GM12878 (cell line): ENCODE measurements at regions not wholly inside any gene's neighbourhood (a gene's known extent, or its start where the extent isn't known, plus 50 kb on each side); places are given as distances from the start of the nearest gene placed in this dataset.
"Not testable (repeated sequence)": the region's sequence is repeated elsewhere in the genome, so short reads cannot be mapped to it uniquely, and the experiment has no call there.

Experiments
- ATAC-seq: fragments of 200-7000 bp; cut with Tn5 transposase; 3 replicates; pipeline ENCODE4 v1.9.1; 2020; ENCODE audit warnings: mild to moderate bottlenecking, moderate library complexity
- BruUV-seq: library from RNA; stranded (reverse); fragments of 400-500 nt; replicated peaks from 2 replicates; lab custom pipeline; 2021; lab: Mats Ljungman, UMichigan
- CTCF ChIA-PET: fragments of 300-600 bp; sonication (Branson Sonifier 250); formaldehyde crosslinking; extraction: SDS; loops from one replicate; lab custom pipeline; 2021; ENCODE audit warnings: inconsistent platforms; lab: Yijun Ruan, JAX
- POLR2A ChIA-PET: fragments of 350-600 bp; formaldehyde crosslinking; extraction: SDS; loops from one replicate; lab custom pipeline; 2021; ENCODE audit warnings: inconsistent platforms; lab: Charles Lee
- RAD21 ChIA-PET: fragments of 300-600 bp; sonication (Branson Sonifier 250); formaldehyde crosslinking; loops from one replicate; lab custom pipeline; 2023; ENCODE audit warnings: antibody characterized with exemption; ENCODE audit not compliant: unreplicated experiment; lab: Charles Lee
- SMC1A ChIA-PET: fragments of 300-600 bp; sonication (Branson Sonifier 250); formaldehyde crosslinking; loops from one replicate; lab custom pipeline; 2023; ENCODE audit not compliant: unreplicated experiment, uncharacterized antibody; lab: Charles Lee
- DNase-seq: peaks from one replicate; pipeline ENCODE4 v3.0.0-alpha.2; 2011; ENCODE audit warnings: low read depth, low spot score
- FAIRE-seq: peaks from 3 replicates; lab custom pipeline; 2011; peaks lifted over from hg19 to GRCh38; lab: Jason Lieb, UNC
- H2AFZ ChIP-seq: 2 replicates; pipeline ENCODE4 v1.6.0; 2011; ENCODE audit warnings: low read depth, low read length, control low read depth; ENCODE audit not compliant: control insufficient read depth
- H3K27ac ChIP-seq: 2 replicates; pipeline ENCODE4 v1.5.1; 2011; ENCODE audit warnings: control low read depth; ENCODE audit not compliant: control insufficient read depth, insufficient read depth
- H3K27me3 ChIP-seq, 2 experiments: replicated peaks in 1 of 2; 2 replicates each; pipeline versions ENCODE4 v1.6.0 to v1.6.1; 2011; ENCODE audit warnings: low read length in 1 of 2; ENCODE audit not compliant: control insufficient read depth in 2 of 2, insufficient read depth in 2 of 2
- H3K36me3 ChIP-seq, 2 experiments: 2 replicates each; pipeline ENCODE4 v1.5.1; 2011; ENCODE audit warnings: low read length in 1 of 2; ENCODE audit not compliant: control insufficient read depth in 2 of 2, insufficient read depth in 2 of 2
- H3K4me1 ChIP-seq: 2 replicates; pipeline ENCODE4 v1.6.1; 2011; ENCODE audit warnings: mild to moderate bottlenecking, low read length, moderate library complexity, mixed read lengths; ENCODE audit not compliant: control insufficient read depth, insufficient read depth
- H3K4me2 ChIP-seq: 2 replicates; pipeline ENCODE4 v1.6.0; 2011; ENCODE audit warnings: control low read depth; ENCODE audit not compliant: control insufficient read depth, insufficient read depth
- H3K4me3 ChIP-seq: fragments of 200-600 bp; sonication (generic); 2 replicates; pipeline ENCODE4 v1.5.1; 2016
- H3K79me2 ChIP-seq: 2 replicates; pipeline ENCODE4 v1.6.0; 2011; ENCODE audit warnings: low read length; ENCODE audit not compliant: control insufficient read depth, insufficient read depth
- H3K9ac ChIP-seq: 2 replicates; pipeline ENCODE4 v1.8.0; 2011; ENCODE audit warnings: low read length, control low read depth, mixed read lengths; ENCODE audit not compliant: control insufficient read depth, insufficient read depth
- H3K9me3 ChIP-seq: replicated peaks from 3 replicates; pipeline ENCODE4 v1.5.1; 2011; ENCODE audit warnings: mild to moderate bottlenecking, low read length; ENCODE audit not compliant: control insufficient read depth, insufficient read depth
- H4K20me1 ChIP-seq: 2 replicates; pipeline ENCODE4 v1.6.0; 2011; ENCODE audit not compliant: control insufficient read depth, insufficient read depth
- WGBS: methylation state at CpG from one replicate; pipeline ENCODE4 v1.1.6; 2016; ENCODE audit warnings: low lambda C conversion rate; ENCODE audit not compliant: insufficient replicate concordance, insufficient coverage; ENCODE audit errors: missing lambda C conversion rate; 5-methylcytosine and 5-hydroxymethylcytosine counted together
- in situ Hi-C: fragments of 300-500 bp; cut with MboI; formaldehyde crosslinking; loops from 9 replicates; pipeline ENCODE4 v1.14.3; 2018; ENCODE audit warnings: mixed read lengths
- intact Hi-C: fragments of 100-400 bp; cut with micrococcal nuclease; formaldehyde crosslinking; loops from one replicate; pipeline ENCODE4 v1.14.2; 2022; ENCODE audit not compliant: unreplicated experiment

- BruUV-seq, H2AFZ ChIP-seq, in situ Hi-C loops, H4K20me1 ChIP-seq, H3K9me3 ChIP-seq, H3K9ac ChIP-seq, H3K4me1 ChIP-seq, H3K4me3 ChIP-seq, POLR2A ChIA-PET, FAIRE-seq, intact Hi-C loops, SMC1A ChIA-PET, DNase-seq, H3K27ac ChIP-seq, H3K27me3 ChIP-seq, CTCF ChIA-PET, RAD21 ChIA-PET, H3K36me3 ChIP-seq, ATAC-seq, H3K4me2 ChIP-seq, H3K79me2 ChIP-seq: not testable (repeated sequence)
- 73% methylated on average over 5 of the region's 5 CpGs for WGBS
Observed at GRCh38 chr9:42316026-42316425, 132.6 kb downstream of the SPATA31A6 start.

GRCh38 chr9:42317677-42318076, 134.2 kb downstream of the SPATA31A6 start:
- H3K9ac ChIP-seq, H4K20me1 ChIP-seq, intact Hi-C loops, H3K36me3 ChIP-seq, FAIRE-seq, H3K27ac ChIP-seq, BruUV-seq, in situ Hi-C loops, H2AFZ ChIP-seq, H3K4me2 ChIP-seq, DNase-seq, H3K4me1 ChIP-seq, CTCF ChIA-PET, POLR2A ChIA-PET, ATAC-seq, H3K79me2 ChIP-seq, H3K9me3 ChIP-seq, H3K27me3 ChIP-seq, RAD21 ChIA-PET, H3K4me3 ChIP-seq, SMC1A ChIA-PET: not testable (repeated sequence)
- WGBS: 6% methylated on average over 3 of the region's 3 CpGs

GRCh38 chr9:42323084-42323809, 139.8 kb downstream of the SPATA31A6 start:
- POLR2A ChIA-PET, intact Hi-C loops, FAIRE-seq, ATAC-seq, CTCF ChIA-PET, H4K20me1 ChIP-seq, BruUV-seq, H2AFZ ChIP-seq, H3K9me3 ChIP-seq, RAD21 ChIA-PET, SMC1A ChIA-PET, H3K4me2 ChIP-seq, H3K79me2 ChIP-seq, in situ Hi-C loops, H3K9ac ChIP-seq, DNase-seq, H3K27me3 ChIP-seq, H3K4me1 ChIP-seq, H3K4me3 ChIP-seq, H3K27ac ChIP-seq, H3K36me3 ChIP-seq: not testable (repeated sequence)
- 4% methylated on average over 7 of the region's 7 CpGs for WGBS

- CTCF ChIA-PET, intact Hi-C loops, RAD21 ChIA-PET, H3K9ac ChIP-seq, H4K20me1 ChIP-seq, POLR2A ChIA-PET, FAIRE-seq, H3K9me3 ChIP-seq, ATAC-seq, H3K27ac ChIP-seq, H3K36me3 ChIP-seq, SMC1A ChIA-PET, H3K27me3 ChIP-seq, H3K79me2 ChIP-seq, H3K4me3 ChIP-seq, DNase-seq, BruUV-seq, H2AFZ ChIP-seq, H3K4me1 ChIP-seq, H3K4me2 ChIP-seq: not testable (repeated sequence)
- in situ Hi-C loops: loop anchor here (25.0 kb wide), 1 partner anchor 112 kb away; no protein-coding TSS in a partner anchor
Observed at GRCh38 chr9:42325142-42325541, 141.7 kb downstream of the SPATA31A6 start.
